ENCODE measurements at regions not wholly inside any gene's neighbourhood (a gene's known extent, or its start where the extent isn't known, plus 50 kb on each side); places are given as distances from the start of the nearest gene placed in this dataset.

DNA sequence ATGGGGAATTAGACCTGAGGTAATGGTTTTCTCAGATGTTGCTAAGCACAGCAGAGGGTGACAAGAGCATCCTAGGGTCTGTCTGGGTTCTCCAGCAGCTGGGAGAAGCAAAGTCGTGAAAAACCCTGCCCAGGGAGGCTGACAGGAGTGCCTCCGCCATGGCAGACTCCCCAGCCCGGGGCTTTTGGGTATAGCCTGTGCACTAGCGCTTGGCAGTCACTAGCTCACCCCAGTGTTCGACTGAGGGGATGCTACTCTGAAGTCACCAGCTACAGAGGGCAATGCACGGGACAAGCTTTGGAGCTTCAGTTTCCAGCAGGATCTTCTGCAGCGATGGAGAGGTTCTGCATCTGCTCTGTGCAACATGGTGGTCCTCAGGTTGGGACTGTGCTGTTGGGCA lies 87.5 kb downstream of the ING1 start:
- TF ChIP-seq, protein P1, sequence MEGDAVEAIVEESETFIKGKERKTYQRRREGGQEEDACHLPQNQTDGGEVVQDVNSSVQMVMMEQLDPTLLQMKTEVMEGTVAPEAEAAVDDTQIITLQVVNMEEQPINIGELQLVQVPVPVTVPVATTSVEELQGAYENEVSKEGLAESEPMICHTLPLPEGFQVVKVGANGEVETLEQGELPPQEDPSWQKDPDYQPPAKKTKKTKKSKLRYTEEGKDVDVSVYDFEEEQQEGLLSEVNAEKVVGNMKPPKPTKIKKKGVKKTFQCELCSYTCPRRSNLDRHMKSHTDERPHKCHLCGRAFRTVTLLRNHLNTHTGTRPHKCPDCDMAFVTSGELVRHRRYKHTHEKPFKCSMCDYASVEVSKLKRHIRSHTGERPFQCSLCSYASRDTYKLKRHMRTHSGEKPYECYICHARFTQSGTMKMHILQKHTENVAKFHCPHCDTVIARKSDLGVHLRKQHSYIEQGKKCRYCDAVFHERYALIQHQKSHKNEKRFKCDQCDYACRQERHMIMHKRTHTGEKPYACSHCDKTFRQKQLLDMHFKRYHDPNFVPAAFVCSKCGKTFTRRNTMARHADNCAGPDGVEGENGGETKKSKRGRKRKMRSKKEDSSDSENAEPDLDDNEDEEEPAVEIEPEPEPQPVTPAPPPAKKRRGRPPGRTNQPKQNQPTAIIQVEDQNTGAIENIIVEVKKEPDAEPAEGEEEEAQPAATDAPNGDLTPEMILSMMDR (IDR thresholded peaks at IDR 0.05): no peak
- TF ChIP-seq POLR2A (IDR thresholded peaks at IDR 0.05; ENCODE audit: low read depth) (no peak), POLR2AphosphoS5 (IDR thresholded peaks at IDR 0.05) (no peak), EP300 (IDR thresholded peaks at IDR 0.05) (no peak)

Data from esophagus muscularis mucosa (tissue), 4 donors.